ENCODE measurements at regions not wholly inside any gene's neighbourhood (a gene's known extent, or its start where the extent isn't known, plus 50 kb on each side); places are given as distances from the start of the nearest gene placed in this dataset.

- no peak overlapping the region for H3K4me3 Mint-ChIP-seq
- H3K27me3 Mint-ChIP-seq, result no peaks in the 10 kb centered on the region
- peaks cover 30% of the 10 kb centered on the region for H3K9me3 Mint-ChIP-seq
- DNase-seq, result no peak
- H3K27ac Mint-ChIP-seq, result no peak overlapping the region
- peak; percentile 54 for TF ChIP-seq CTCF (IDR thresholded peaks at IDR 0.05)
- no peak for ATAC-seq
- ChIA-PET CTCF (interaction anchor here (1.4 kb wide), 1 partner anchor 11 kb away, joined by 4 read pairs; no protein-coding TSS in a partner anchor), POLR2A (no interaction called here)
- intact Hi-C loops (cut with micrococcal nuclease), result no loop called here
- H3K4me1 Mint-ChIP-seq (ENCODE audit: low read depth), result no peaks in the 10 kb centered on the region
- no peaks in the 10 kb centered on the region for H3K36me3 Mint-ChIP-seq (ENCODE audit: low read depth)
Measured at GRCh38 chr17:22694362-22695227, 1002.3 kb downstream of the KCNJ18 start.

- H3K36me3 Mint-ChIP-seq (ENCODE audit: low read depth), result no peaks in the 10 kb centered on the region
- no peak for TF ChIP-seq CTCF (IDR thresholded peaks at IDR 0.05)
- DNase-seq, result no peak
- intact Hi-C loops (cut with micrococcal nuclease), result no loop called here
- H3K4me1 Mint-ChIP-seq (ENCODE audit: low read depth), result no peaks in the 10 kb centered on the region
- ChIA-PET POLR2A (no interaction called here), CTCF (no interaction called here)
- H3K27ac Mint-ChIP-seq, result no peak overlapping the region
- peaks cover 30% of the 10 kb centered on the region for H3K9me3 Mint-ChIP-seq
- no peak for ATAC-seq
- H3K27me3 Mint-ChIP-seq, result no peaks in the 10 kb centered on the region
- no peak overlapping the region for H3K4me3 Mint-ChIP-seq
Measured at GRCh38 chr17:22695228-22695619, 1002.9 kb downstream of the KCNJ18 start.

GRCh38 chr17:22703204-22703603 is 1010.9 kb downstream of the KCNJ18 start:
- TF ChIP-seq CTCF (IDR thresholded peaks at IDR 0.05), result no peak
- DNase-seq (no peak), ATAC-seq (no peak)
- Mint-ChIP-seq H3K4me1 (ENCODE audit: low read depth) (no peaks in the 10 kb centered on the region), H3K27me3 (no peaks in the 10 kb centered on the region), H3K27ac (no peak overlapping the region), H3K36me3 (ENCODE audit: low read depth) (no peaks in the 10 kb centered on the region), H3K9me3 (peaks cover 24% of the 10 kb centered on the region), H3K4me3 (no peak overlapping the region)
- ChIA-PET POLR2A (no interaction called here), CTCF (no interaction called here)
- intact Hi-C loops (cut with micrococcal nuclease), result no loop called here

- Mint-ChIP-seq H3K27ac (no peak overlapping the region), H3K4me3 (no peak overlapping the region), H3K9me3 (peaks cover 21% of the 10 kb centered on the region), H3K4me1 (ENCODE audit: low read depth) (no peaks in the 10 kb centered on the region), H3K36me3 (ENCODE audit: low read depth) (no peaks in the 10 kb centered on the region), H3K27me3 (no peaks in the 10 kb centered on the region)
- intact Hi-C loops (cut with micrococcal nuclease), result no loop called here
- ChIA-PET POLR2A (no interaction called here), CTCF (no interaction called here)
- TF ChIP-seq CTCF (IDR thresholded peaks at IDR 0.05), result peak; percentile 18
- DNase-seq (no peak), ATAC-seq (no peak)
Measured at GRCh38 chr17:22703786-22704441, 1011.6 kb downstream of the KCNJ18 start.

- POLR2A ChIA-PET, result no interaction called here
- DNase-seq (no peak), ATAC-seq (no peak)
- Mint-ChIP-seq H3K4me1 (ENCODE audit: low read depth) (no peaks in the 10 kb centered on the region), H3K27ac (no peak overlapping the region), H3K36me3 (ENCODE audit: low read depth) (no peaks in the 10 kb centered on the region), H3K9me3 (peaks cover 20% of the 10 kb centered on the region), H3K27me3 (no peaks in the 10 kb centered on the region), H3K4me3 (no peak overlapping the region)
- intact Hi-C loops (cut with micrococcal nuclease), result no loop called here
- no peak for TF ChIP-seq CTCF (IDR thresholded peaks at IDR 0.05)
- CTCF ChIA-PET, result no interaction called here
Measured at GRCh38 chr17:22704674-22705073, 1012.4 kb downstream of the KCNJ18 start.
